ENCODE measurements at regions not wholly inside any gene's neighbourhood (a gene's known extent, or its start where the extent isn't known, plus 50 kb on each side); places are given as distances from the start of the nearest gene placed in this dataset.

GRCh38 chr6:97849390-97849789, 566.4 kb upstream of the MMS22L start:
- TF ChIP-seq, protein P1, sequence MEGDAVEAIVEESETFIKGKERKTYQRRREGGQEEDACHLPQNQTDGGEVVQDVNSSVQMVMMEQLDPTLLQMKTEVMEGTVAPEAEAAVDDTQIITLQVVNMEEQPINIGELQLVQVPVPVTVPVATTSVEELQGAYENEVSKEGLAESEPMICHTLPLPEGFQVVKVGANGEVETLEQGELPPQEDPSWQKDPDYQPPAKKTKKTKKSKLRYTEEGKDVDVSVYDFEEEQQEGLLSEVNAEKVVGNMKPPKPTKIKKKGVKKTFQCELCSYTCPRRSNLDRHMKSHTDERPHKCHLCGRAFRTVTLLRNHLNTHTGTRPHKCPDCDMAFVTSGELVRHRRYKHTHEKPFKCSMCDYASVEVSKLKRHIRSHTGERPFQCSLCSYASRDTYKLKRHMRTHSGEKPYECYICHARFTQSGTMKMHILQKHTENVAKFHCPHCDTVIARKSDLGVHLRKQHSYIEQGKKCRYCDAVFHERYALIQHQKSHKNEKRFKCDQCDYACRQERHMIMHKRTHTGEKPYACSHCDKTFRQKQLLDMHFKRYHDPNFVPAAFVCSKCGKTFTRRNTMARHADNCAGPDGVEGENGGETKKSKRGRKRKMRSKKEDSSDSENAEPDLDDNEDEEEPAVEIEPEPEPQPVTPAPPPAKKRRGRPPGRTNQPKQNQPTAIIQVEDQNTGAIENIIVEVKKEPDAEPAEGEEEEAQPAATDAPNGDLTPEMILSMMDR (IDR thresholded peaks at IDR 0.05) = no peak
- Histone ChIP-seq H3K27me3 (ENCODE audit: low read depth) (no peaks in the 10 kb centered on the region), H3K27ac (no peak overlapping the region), H3K4me1 (no peaks in the 10 kb centered on the region), H3K9me3 (no peaks in the 10 kb centered on the region), H3K4me3 (no peak overlapping the region), H3K36me3 (no peaks in the 10 kb centered on the region)
- no peak for DNase-seq
- intact Hi-C loops (cut with DNase I) = no loop called here
- ATAC-seq = no peak

DNA sequence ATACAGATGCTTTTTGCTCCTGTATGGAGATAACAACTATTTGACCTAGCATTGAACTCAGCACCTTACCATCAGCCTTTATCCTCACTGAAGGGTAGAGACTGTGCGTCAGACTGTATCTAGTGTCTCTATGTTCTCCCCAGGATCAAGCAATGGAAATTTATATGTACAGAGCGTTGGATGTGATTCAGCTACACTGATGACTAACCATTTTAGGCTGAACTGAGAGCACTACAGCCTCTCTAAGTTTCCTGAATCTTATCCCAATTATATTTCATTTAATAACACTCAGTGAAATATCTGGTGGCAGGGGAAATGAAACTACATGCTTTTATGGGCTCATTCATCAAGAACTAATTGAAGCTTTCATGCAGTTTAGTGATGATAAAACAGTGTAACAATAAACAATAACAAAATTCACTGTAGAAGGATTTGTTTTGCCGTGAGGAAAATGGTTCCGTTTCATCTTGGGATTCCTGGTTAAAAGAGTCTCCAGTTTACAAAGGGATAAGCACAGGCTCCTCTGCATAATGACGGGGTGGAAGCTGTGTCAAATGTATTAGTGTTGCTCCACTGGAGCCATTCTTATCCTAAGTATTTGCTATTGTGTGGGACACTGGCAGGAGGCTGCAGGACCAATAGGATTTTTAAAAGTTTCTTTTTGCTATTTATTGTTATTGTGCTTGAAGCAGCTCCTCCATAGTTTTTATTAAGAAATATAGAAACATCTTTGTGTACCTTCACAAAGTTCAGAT, 567.6 kb upstream of the MMS22L start:
- H3K9me3 ChIP-seq = no peaks in the 10 kb centered on the region
- no peaks in the 10 kb centered on the region for H3K4me1 ChIP-seq
- ATAC-seq (peak in 1 of 2 donors; percentile 23), DNase-seq (no peak)
- no peaks in the 10 kb centered on the region for H3K27me3 ChIP-seq (ENCODE audit: low read depth)
- TF ChIP-seq, protein P1 (IDR thresholded peaks at IDR 0.05) = no peak
- H3K27ac ChIP-seq = no peak overlapping the region
- H3K4me3 ChIP-seq = no peak overlapping the region
- intact Hi-C loops (cut with DNase I) = no loop called here
- no peaks in the 10 kb centered on the region for H3K36me3 ChIP-seq

DNA sequence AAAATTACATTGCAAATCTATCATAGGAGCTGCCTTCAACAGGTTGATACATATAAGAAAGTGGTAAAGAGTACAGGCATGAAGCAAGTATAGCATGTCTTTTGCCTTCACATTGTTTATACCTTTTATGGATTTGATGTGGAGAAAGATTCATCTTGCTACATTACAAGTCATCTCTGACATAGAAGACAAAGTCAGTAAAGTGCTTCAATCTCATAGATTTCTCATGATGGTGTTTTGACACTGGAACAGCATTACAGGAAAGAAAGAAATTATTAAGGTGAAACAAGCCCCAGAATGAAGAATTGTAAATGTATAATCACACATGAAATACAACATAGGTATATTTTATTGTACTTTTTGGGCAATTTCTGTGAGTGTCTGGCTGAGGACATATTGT, 580.7 kb upstream of the MMS22L start:
- no peak for ATAC-seq
- Histone ChIP-seq H3K4me3 (no peak overlapping the region), H3K27me3 (ENCODE audit: low read depth) (no peaks in the 10 kb centered on the region), H3K36me3 (no peaks in the 10 kb centered on the region), H3K27ac (no peak overlapping the region), H3K9me3 (no peaks in the 10 kb centered on the region), H3K4me1 (no peaks in the 10 kb centered on the region)
- DNase-seq = no peak
- intact Hi-C loops (cut with DNase I) = no loop called here
- TF ChIP-seq, protein P1 (IDR thresholded peaks at IDR 0.05) = no peak

GRCh38 chr6:97864366-97864765, 581.4 kb upstream of the MMS22L start:
- no peak for ATAC-seq
- H3K4me1 ChIP-seq = no peaks in the 10 kb centered on the region
- no peak for DNase-seq
- no peak overlapping the region for H3K4me3 ChIP-seq
- no peaks in the 10 kb centered on the region for H3K9me3 ChIP-seq
- H3K27ac ChIP-seq = no peak overlapping the region
- no peaks in the 10 kb centered on the region for H3K27me3 ChIP-seq (ENCODE audit: low read depth)
- TF ChIP-seq, protein P1 (IDR thresholded peaks at IDR 0.05) = no peak
- no peaks in the 10 kb centered on the region for H3K36me3 ChIP-seq
- intact Hi-C loops (cut with DNase I) = no loop called here

DNA sequence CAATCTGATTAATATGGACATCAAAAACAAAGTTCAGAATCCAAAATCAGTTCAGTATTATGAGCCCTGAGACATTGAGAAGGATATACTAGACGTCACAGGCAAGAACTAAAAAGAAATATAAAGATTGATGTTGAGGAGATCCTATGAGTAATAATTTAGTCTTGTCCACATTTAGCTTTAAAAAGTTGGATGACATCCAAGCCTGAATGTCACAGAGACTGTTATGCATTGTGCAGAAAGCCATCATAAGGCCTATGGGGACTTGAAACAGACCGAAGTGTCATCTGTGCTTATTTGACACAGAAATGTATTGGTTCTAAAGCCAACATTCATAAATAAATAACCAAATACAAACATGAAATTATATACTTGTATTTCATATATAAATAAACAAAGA, 581.8 kb upstream of the MMS22L start:
- no peaks in the 10 kb centered on the region for H3K9me3 ChIP-seq
- DNase-seq = no peak
- no peaks in the 10 kb centered on the region for H3K4me1 ChIP-seq
- H3K4me3 ChIP-seq = no peak overlapping the region
- intact Hi-C loops (cut with DNase I) = no loop called here
- no peaks in the 10 kb centered on the region for H3K27me3 ChIP-seq (ENCODE audit: low read depth)
- ATAC-seq = no peak
- H3K36me3 ChIP-seq = no peaks in the 10 kb centered on the region
- TF ChIP-seq, protein P1 (IDR thresholded peaks at IDR 0.05) = no peak
- H3K27ac ChIP-seq = no peak overlapping the region
